Lung (tissue), 11 donors: ENCODE measurements at regions not wholly inside any gene's neighbourhood (a gene's known extent, or its start where the extent isn't known, plus 50 kb on each side); places are given as distances from the start of the nearest gene placed in this dataset.

Experiments used
- ATAC-seq: fragments of 200-7000 bp; cut with Tn5 transposase; one replicate; pipeline ENCODE4 v1.9.1; 2020; ENCODE audit warnings: moderate number of reproducible peaks; ENCODE audit not compliant: insufficient read depth, low FRiP score
- DNase-seq, 3 donors: peaks; one replicate each; pipeline ENCODE4 v3.0.0-alpha.2; 2013 to 2017
- H3K27ac ChIP-seq, 2 donors: one replicate each; pipeline ENCODE4 v1.5.1; 2013; ENCODE audit warnings: mild to moderate bottlenecking in 2 of 2, moderate library complexity in 2 of 2, control low read depth in 1 of 2, inconsistent platforms in 1 of 2, low read depth in 1 of 2, low read length in 1 of 2
- H3K27me3 ChIP-seq, 3 donors: one replicate each; pipeline ENCODE4 v1.5.1; 2013; ENCODE audit warnings: low read length in 2 of 3; ENCODE audit not compliant: control insufficient read depth in 3 of 3, insufficient read depth in 3 of 3
- H3K36me3 ChIP-seq, 4 donors: one replicate each; pipeline ENCODE4 v1.5.1; 2013; ENCODE audit warnings: low read length in 4 of 4, mild to moderate bottlenecking in 1 of 4, moderate library complexity in 1 of 4; ENCODE audit not compliant: control insufficient read depth in 4 of 4, insufficient read depth in 4 of 4
- H3K4me1 ChIP-seq, 5 donors: one replicate each; pipeline ENCODE4 v1.5.1; 2013; ENCODE audit warnings: low read length in 5 of 5, mild to moderate bottlenecking in 2 of 5, moderate library complexity in 1 of 5; ENCODE audit not compliant: control insufficient read depth in 5 of 5, insufficient read depth in 5 of 5
- H3K4me3 ChIP-seq: one replicate; pipeline ENCODE4 v1.5.1; 2013; ENCODE audit warnings: mild to moderate bottlenecking, control low read depth, moderate library complexity
- H3K9ac ChIP-seq, 2 donors: one replicate each; pipeline ENCODE4 v1.5.1; 2013; ENCODE audit warnings: low read length in 2 of 2, control low read depth in 1 of 2; ENCODE audit not compliant: insufficient read depth in 1 of 2
- H3K9me3 ChIP-seq, 4 donors: one replicate each; pipeline ENCODE4 v1.5.1; 2013; ENCODE audit warnings: low read length in 3 of 4, mild to moderate bottlenecking in 1 of 4, moderate library complexity in 1 of 4; ENCODE audit not compliant: control insufficient read depth in 4 of 4, insufficient read depth in 3 of 4
- CTCF ChIP-seq: IDR thresholded peaks from 2 replicates; pipeline ENCODE4 v1.5.1; 2012; ENCODE audit warnings: mild to moderate bottlenecking; ENCODE audit errors: control extremely low read depth, extremely low read depth
- whole genome bisulfite sequencing, 2 donors: extraction: QIAGEN DNeasy Blood & Tissue Kit; methylation state at CpG; one replicate each; pipeline ENCODE4 v1.1.7; 2013; 5-methylcytosine and 5-hydroxymethylcytosine counted together
- donor health status: control.
- donor health status: control.
- donor health status: Bipolar disorder and iron deficiency.
- donor health status: healthy.
- donor health status: DM: yes; HTN: yes; CAD: no.

GRCh38 chr11:129273944-129274711, 82.0 kb upstream of the ARHGAP32 start:
- DNase-seq, result no peak
- Histone ChIP-seq H3K36me3 (no peaks in the 10 kb centered on the region), H3K4me3 (no peak overlapping the region), H3K27me3 (no peaks in the 10 kb centered on the region), H3K9ac (no peak overlapping the region), H3K27ac (no peak overlapping the region), H3K4me1 (peaks cover 5 to 35% (median 12%) of the 10 kb centered on the region in 5 donors), H3K9me3 (no peaks in the 10 kb centered on the region)
- ATAC-seq, result no peak
- TF ChIP-seq CTCF, result no peak
- 80 to 81% methylated on average over 5 of the region's 5 CpGs for WGBS, 2 donors

DNA sequence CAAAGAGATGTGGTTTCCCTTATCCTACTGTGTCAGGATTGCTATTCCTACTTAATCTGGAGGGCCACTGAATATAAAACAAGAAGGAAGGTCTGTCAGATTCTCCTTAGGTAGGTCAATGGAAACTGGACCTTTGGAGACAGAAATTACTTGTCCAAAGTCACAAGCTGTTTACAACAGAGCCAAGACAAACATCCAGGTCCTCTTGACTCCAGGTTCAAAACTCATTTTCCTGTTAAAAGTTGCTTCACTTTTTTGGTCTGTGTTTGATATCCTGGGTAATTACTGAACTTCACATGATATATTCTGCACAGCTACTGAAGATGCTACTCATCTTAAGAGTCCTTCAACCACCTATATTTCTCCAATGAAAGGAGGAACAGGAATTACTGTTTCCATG, 81.2 kb upstream of the ARHGAP32 start:
- Histone ChIP-seq H3K36me3 (no peaks in the 10 kb centered on the region), H3K4me1 (peaks cover 5 to 34% (median 12%) of the 10 kb centered on the region in 5 donors), H3K9me3 (no peaks in the 10 kb centered on the region), H3K27me3 (no peaks in the 10 kb centered on the region), H3K27ac (no peak overlapping the region), H3K9ac (no peak overlapping the region), H3K4me3 (no peak overlapping the region)
- no peak for TF ChIP-seq CTCF
- DNase-seq, result no peak
- no peak for ATAC-seq

DNA sequence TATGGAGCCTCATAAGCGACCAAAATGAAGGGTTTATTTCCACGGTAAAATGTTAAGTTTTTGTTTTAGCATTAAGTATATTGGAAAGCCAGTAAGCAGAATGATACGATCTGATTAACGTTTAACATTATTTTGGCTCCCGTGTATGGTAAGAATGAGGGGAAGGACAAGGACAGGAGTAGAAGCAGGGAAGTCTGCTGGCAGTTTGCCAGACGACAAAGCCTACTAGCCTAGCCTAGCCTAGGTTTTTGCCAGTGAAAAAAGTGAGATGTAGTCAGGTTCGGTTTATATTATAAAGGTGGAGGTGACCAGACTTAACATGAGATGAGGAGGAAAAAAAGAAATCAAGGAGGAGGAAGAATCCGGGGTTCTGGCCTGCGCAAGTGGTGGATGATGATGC, 78.9 kb upstream of the ARHGAP32 start:
- Histone ChIP-seq H3K36me3 (peaks cover 0 to 2% (median 0%) of the 10 kb centered on the region in 4 donors), H3K27ac (no peak overlapping the region), H3K9me3 (no peaks in the 10 kb centered on the region), H3K4me1 (peaks cover 4 to 25% (median 7%) of the 10 kb centered on the region in 5 donors), H3K9ac (no peak overlapping the region), H3K4me3 (no peak overlapping the region), H3K27me3 (no peaks in the 10 kb centered on the region)
- DNase-seq (no peak), ATAC-seq (no peak)
- no peak for TF ChIP-seq CTCF
- whole genome bisulfite sequencing, 2 donors, result 84 to 85% methylated on average over 9 of the region's 9 CpGs

- no peak overlapping the region for H3K27ac ChIP-seq
- no peak for TF ChIP-seq CTCF
- WGBS, 2 donors, result 44 to 74% methylated on average over 4 of the region's 4 CpGs
- H3K27me3 ChIP-seq, result no peaks in the 10 kb centered on the region
- H3K9me3 ChIP-seq, result no peaks in the 10 kb centered on the region
- H3K4me3 ChIP-seq, result no peak overlapping the region
- ATAC-seq (no peak), DNase-seq (no peak)
- H3K9ac ChIP-seq, result no peak overlapping the region
- H3K4me1 ChIP-seq, result peaks cover 3 to 19% (median 7%) of the 10 kb centered on the region in 5 donors
- peaks cover 0 to 2% (median 0%) of the 10 kb centered on the region in 4 donors for H3K36me3 ChIP-seq
Observed at GRCh38 chr11:129270446-129270845, 78.3 kb upstream of the ARHGAP32 start.
